ENCODE measurements at regions not wholly inside any gene's neighbourhood (a gene's known extent, or its start where the extent isn't known, plus 50 kb on each side); places are given as distances from the start of the nearest gene placed in this dataset.

DNA sequence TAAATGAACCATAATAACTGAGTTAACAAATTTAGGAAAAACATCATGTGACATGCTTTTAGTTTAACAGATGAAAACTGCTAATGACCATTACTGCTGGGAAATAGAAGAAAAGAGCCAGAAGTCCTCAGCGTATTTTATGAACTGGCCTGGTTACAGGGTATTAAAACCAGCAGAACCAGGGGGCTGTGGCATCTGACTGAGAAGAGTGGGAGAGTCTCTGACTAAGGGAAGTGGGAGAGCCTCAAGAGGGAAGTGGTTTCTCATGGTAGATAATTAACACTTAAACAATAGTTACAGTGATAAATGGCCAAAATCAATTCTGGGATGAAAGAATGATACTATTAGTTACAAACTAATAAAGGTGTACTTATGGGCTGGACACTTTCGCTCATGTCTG, 79.8 kb downstream of the RBMY1D start:
- no peaks in the 10 kb centered on the region for H3K9me3 ChIP-seq
- H3K27ac ChIP-seq = no peak overlapping the region
- no peak overlapping the region for H3K4me3 ChIP-seq
- no peaks in the 10 kb centered on the region for H3K27me3 ChIP-seq
- no peak for DNase-seq
- intact Hi-C loops (cut with DNase I; ENCODE audit: low total_unique reads) = no loop called here
- TF ChIP-seq, protein P1, sequence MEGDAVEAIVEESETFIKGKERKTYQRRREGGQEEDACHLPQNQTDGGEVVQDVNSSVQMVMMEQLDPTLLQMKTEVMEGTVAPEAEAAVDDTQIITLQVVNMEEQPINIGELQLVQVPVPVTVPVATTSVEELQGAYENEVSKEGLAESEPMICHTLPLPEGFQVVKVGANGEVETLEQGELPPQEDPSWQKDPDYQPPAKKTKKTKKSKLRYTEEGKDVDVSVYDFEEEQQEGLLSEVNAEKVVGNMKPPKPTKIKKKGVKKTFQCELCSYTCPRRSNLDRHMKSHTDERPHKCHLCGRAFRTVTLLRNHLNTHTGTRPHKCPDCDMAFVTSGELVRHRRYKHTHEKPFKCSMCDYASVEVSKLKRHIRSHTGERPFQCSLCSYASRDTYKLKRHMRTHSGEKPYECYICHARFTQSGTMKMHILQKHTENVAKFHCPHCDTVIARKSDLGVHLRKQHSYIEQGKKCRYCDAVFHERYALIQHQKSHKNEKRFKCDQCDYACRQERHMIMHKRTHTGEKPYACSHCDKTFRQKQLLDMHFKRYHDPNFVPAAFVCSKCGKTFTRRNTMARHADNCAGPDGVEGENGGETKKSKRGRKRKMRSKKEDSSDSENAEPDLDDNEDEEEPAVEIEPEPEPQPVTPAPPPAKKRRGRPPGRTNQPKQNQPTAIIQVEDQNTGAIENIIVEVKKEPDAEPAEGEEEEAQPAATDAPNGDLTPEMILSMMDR (IDR thresholded peaks at IDR 0.05) = no peak
- H3K4me1 ChIP-seq = no peaks in the 10 kb centered on the region
- no peaks in the 10 kb centered on the region for H3K36me3 ChIP-seq

DNA sequence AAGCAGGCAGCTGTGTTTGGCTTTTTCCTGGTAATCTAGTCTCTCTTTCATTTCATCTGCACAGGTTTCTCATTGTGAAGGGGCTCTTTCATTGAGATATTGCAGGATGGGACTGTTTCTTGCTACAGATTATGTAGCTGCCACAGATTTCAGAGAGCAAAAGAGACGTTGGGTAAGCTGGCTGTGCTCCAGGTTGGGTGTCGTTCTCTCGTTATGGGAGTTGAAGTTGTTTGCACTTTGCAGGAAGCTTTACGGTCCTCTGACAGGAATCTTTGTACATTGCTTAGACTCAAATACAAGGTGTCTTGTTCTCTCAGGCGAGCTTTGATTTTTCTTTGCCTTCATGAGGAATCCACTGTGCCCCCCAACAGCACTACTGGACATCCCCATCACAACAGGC, 72.4 kb downstream of the RBMY1D start:
- DNase-seq = no peak
- Histone ChIP-seq H3K9me3 (no peaks in the 10 kb centered on the region), H3K4me1 (no peaks in the 10 kb centered on the region), H3K27ac (no peak overlapping the region), H3K4me3 (no peak overlapping the region), H3K27me3 (no peaks in the 10 kb centered on the region), H3K36me3 (no peaks in the 10 kb centered on the region)
- intact Hi-C loops (cut with DNase I; ENCODE audit: low total_unique reads) = no loop called here
- TF ChIP-seq, protein P1 (IDR thresholded peaks at IDR 0.05) = no peak

DNA sequence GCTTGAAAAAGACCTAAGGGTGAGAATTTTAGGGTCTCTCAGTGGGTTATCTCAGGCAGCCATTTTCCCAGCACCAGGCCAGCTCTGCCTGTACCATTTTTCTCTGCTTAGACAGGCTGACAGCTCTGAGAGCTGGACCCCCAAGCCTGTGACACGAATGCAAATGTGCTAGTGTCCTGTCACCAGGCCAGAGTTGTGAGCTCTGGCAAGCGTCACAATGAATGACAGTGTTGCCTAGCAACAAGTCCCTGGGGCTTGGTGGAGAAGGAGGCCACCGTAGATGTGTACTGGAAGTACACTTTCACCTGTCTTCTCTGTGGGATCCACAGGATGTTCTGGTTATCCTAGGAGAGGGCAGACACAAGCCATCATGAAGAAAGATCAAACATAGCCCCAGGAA, 66.7 kb downstream of the RBMY1D start:
- intact Hi-C loops (cut with DNase I; ENCODE audit: low total_unique reads) = no loop called here
- no peak overlapping the region for H3K4me3 ChIP-seq
- H3K9me3 ChIP-seq = no peaks in the 10 kb centered on the region
- no peaks in the 10 kb centered on the region for H3K4me1 ChIP-seq
- H3K27me3 ChIP-seq = no peaks in the 10 kb centered on the region
- TF ChIP-seq, protein P1 (IDR thresholded peaks at IDR 0.05) = no peak
- no peaks in the 10 kb centered on the region for H3K36me3 ChIP-seq
- DNase-seq = no peak
- no peak overlapping the region for H3K27ac ChIP-seq

Measured in tibial artery (tissue), 4 donors.